WERI-Rb-1 (cell line): ENCODE measurements at regions not wholly inside any gene's neighbourhood (a gene's known extent, or its start where the extent isn't known, plus 50 kb on each side); places are given as distances from the start of the nearest gene placed in this dataset.

ENCODE experiments used
- DNase-seq: peaks from one replicate; pipeline ENCODE4 v3.0.0-alpha.2; 2020
- H3K27ac ChIP-seq: fragments of 250-450 bp; sonication (Bioruptor Pico); 2 replicates; pipeline ENCODE4 v1.5.1; 2020; ENCODE audit warnings: mild to moderate bottlenecking, moderate library complexity
- H3K27me3 ChIP-seq: fragments of 250-450 bp; sonication (Bioruptor Pico); 2 replicates; pipeline ENCODE4 v1.5.1; 2021; ENCODE audit warnings: mild to moderate bottlenecking, low read depth, moderate library complexity; ENCODE audit not compliant: insufficient read depth, severe bottlenecking
- H3K36me3 ChIP-seq: fragments of 250-450 bp; sonication (Bioruptor Pico); 2 replicates; pipeline ENCODE4 v1.5.1; 2020; ENCODE audit warnings: mild to moderate bottlenecking, moderate library complexity
- H3K4me3 ChIP-seq: 2 replicates; pipeline ENCODE4 v1.5.1; 2011; ENCODE audit warnings: low read depth, mild to moderate bottlenecking, control low read depth, low read length
- H3K9me3 ChIP-seq: fragments of 250-450 bp; sonication (Bioruptor Pico); 2 replicates; pipeline ENCODE4 v1.5.1; 2021; ENCODE audit warnings: mild to moderate bottlenecking, moderate library complexity; ENCODE audit not compliant: severe bottlenecking
- TF ChIP-seq, protein P1 (sequence below): IDR thresholded peaks from 2 replicates; pipeline ENCODE4 v1.5.1; 2011; ENCODE audit warnings: low read depth, mild to moderate bottlenecking, control low read depth, inconsistent platforms, low read length

- TF ChIP-seq, protein P1, sequence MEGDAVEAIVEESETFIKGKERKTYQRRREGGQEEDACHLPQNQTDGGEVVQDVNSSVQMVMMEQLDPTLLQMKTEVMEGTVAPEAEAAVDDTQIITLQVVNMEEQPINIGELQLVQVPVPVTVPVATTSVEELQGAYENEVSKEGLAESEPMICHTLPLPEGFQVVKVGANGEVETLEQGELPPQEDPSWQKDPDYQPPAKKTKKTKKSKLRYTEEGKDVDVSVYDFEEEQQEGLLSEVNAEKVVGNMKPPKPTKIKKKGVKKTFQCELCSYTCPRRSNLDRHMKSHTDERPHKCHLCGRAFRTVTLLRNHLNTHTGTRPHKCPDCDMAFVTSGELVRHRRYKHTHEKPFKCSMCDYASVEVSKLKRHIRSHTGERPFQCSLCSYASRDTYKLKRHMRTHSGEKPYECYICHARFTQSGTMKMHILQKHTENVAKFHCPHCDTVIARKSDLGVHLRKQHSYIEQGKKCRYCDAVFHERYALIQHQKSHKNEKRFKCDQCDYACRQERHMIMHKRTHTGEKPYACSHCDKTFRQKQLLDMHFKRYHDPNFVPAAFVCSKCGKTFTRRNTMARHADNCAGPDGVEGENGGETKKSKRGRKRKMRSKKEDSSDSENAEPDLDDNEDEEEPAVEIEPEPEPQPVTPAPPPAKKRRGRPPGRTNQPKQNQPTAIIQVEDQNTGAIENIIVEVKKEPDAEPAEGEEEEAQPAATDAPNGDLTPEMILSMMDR, result no peak
- no peak overlapping the region for H3K27ac ChIP-seq
- H3K9me3 ChIP-seq, result no peaks in the 10 kb centered on the region
- no peak overlapping the region for H3K4me3 ChIP-seq
- DNase-seq, result no peak
- H3K27me3 ChIP-seq, result no peaks in the 10 kb centered on the region
- no peaks in the 10 kb centered on the region for H3K36me3 ChIP-seq
Observed at GRCh38 chr10:89888321-89889070, 187.1 kb downstream of the KIF20B start.

- Histone ChIP-seq H3K27me3 (no peaks in the 10 kb centered on the region), H3K4me3 (no peak overlapping the region), H3K9me3 (no peaks in the 10 kb centered on the region), H3K36me3 (no peaks in the 10 kb centered on the region), H3K27ac (no peak overlapping the region)
- TF ChIP-seq, protein P1, result no peak
- no peak for DNase-seq
Observed at GRCh38 chr10:89889606-89890005, 188.2 kb downstream of the KIF20B start.

GRCh38 chr10:89891006-89891535, 189.7 kb downstream of the KIF20B start:
- no peak for DNase-seq
- Histone ChIP-seq H3K27ac (no peak overlapping the region), H3K36me3 (no peaks in the 10 kb centered on the region), H3K27me3 (no peaks in the 10 kb centered on the region), H3K4me3 (no peak overlapping the region), H3K9me3 (no peaks in the 10 kb centered on the region)
- TF ChIP-seq, protein P1, result no peak

DNA sequence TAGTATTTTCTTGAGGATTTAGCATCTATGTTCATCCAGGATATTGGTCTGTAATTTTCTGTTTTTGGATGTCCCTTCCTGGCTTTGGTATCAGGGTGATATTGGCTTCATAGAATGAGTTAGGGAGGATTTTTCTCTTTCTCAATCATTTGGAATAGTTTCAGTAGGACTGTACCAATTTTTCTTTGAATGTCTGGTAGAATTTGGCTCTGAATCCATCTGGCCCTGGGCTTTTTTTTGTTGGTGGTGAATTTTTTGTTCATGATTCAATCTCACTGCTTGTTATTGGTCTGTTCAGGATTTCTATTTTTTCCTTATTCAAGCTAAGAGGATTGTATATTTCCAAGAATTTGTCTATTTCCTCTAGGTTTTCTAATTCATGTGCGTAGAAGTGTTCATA, 192.7 kb downstream of the KIF20B start:
- Histone ChIP-seq H3K27me3 (no peaks in the 10 kb centered on the region), H3K27ac (no peak overlapping the region), H3K4me3 (no peak overlapping the region), H3K9me3 (no peaks in the 10 kb centered on the region), H3K36me3 (no peaks in the 10 kb centered on the region)
- TF ChIP-seq, protein P1, result no peak
- DNase-seq, result no peak

DNA sequence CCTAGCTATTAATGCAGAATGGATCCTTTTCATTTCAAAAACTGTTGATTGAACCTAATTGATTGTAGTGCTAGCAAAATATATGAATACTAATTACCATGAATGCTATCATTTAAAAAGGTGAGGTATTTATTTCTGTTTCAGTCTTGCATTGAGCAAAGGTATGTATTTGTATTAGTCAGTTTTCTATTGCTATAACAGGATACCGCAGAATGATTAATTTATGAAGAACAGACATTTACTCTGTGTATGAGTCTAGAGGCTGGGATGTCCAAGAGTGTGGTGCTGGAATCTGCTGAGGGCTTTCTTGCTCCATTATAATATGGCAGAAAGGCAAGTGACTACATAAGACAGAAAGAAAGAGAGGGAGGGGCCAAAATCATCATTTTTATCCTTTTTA, 199.2 kb downstream of the KIF20B start:
- Histone ChIP-seq H3K27me3 (no peaks in the 10 kb centered on the region), H3K27ac (no peak overlapping the region), H3K9me3 (no peaks in the 10 kb centered on the region), H3K36me3 (no peaks in the 10 kb centered on the region), H3K4me3 (no peak overlapping the region)
- TF ChIP-seq, protein P1, result no peak
- no peak for DNase-seq
